ENCODE measurements at regions not wholly inside any gene's neighbourhood (a gene's known extent, or its start where the extent isn't known, plus 50 kb on each side); places are given as distances from the start of the nearest gene placed in this dataset.
"Not testable (repeated sequence)": the region's sequence is repeated elsewhere in the genome, so short reads cannot be mapped to it uniquely, and the experiment has no call there.

- DNase-seq (ENCODE audit: low spot score), result no peak
Measured at GRCh38 chr6:80633412-80633811, 526.9 kb downstream of the BCKDHB start.

GRCh38 chr6:80625405-80625804 is 518.9 kb downstream of the BCKDHB start:
- no peak for DNase-seq (ENCODE audit: low spot score)

- DNase-seq (ENCODE audit: low spot score), result no peak
Measured at GRCh38 chr6:80623066-80623815, 516.8 kb downstream of the BCKDHB start.

GRCh38 chr6:80622641-80623040 is 516.2 kb downstream of the BCKDHB start:
- peak; percentile 34 for DNase-seq (ENCODE audit: low spot score)

GRCh38 chr6:80618953-80619352 is 512.5 kb downstream of the BCKDHB start:
- DNase-seq (ENCODE audit: low spot score), result no peak

GRCh38 chr6:80610846-80611245 is 504.4 kb downstream of the BCKDHB start:
- peak; percentile 46 for DNase-seq (ENCODE audit: low spot score)

- peak; percentile 18 for DNase-seq (ENCODE audit: low spot score)
Measured at GRCh38 chr6:80608881-80609280, 502.4 kb downstream of the BCKDHB start.

GRCh38 chr6:80607811-80608391 is 501.4 kb downstream of the BCKDHB start:
- DNase-seq (ENCODE audit: low spot score), result peak; percentile 50

- DNase-seq (ENCODE audit: low spot score), result peak; percentile 49
Measured at GRCh38 chr6:80605165-80605989, 498.9 kb downstream of the BCKDHB start.

- no peak for DNase-seq (ENCODE audit: low spot score)
Measured at GRCh38 chr6:80603679-80604078, 497.2 kb downstream of the BCKDHB start.

GRCh38 chr6:80594461-80594860 is 488.0 kb downstream of the BCKDHB start:
- no peak for DNase-seq (ENCODE audit: low spot score)

GRCh38 chr6:80592436-80592835 is 486.0 kb downstream of the BCKDHB start:
- DNase-seq (ENCODE audit: low spot score), result no peak

GRCh38 chr6:80586242-80586641 is 479.8 kb downstream of the BCKDHB start:
- no peak for DNase-seq (ENCODE audit: low spot score)

GRCh38 chr6:80579391-80580023 is 473.0 kb downstream of the BCKDHB start:
- no peak for DNase-seq (ENCODE audit: low spot score)

- not testable (repeated sequence) for DNase-seq (ENCODE audit: low spot score)
Measured at GRCh38 chr6:80573320-80573719, 466.8 kb downstream of the BCKDHB start.

GRCh38 chr6:80566361-80566760 is 459.9 kb downstream of the BCKDHB start:
- DNase-seq (ENCODE audit: low spot score), result no peak

- no peak for DNase-seq (ENCODE audit: low spot score)
Measured at GRCh38 chr6:80553071-80553740, 446.7 kb downstream of the BCKDHB start.

GRCh38 chr6:80550748-80551147 is 444.3 kb downstream of the BCKDHB start:
- DNase-seq (ENCODE audit: low spot score), result no peak

- no peak for DNase-seq (ENCODE audit: low spot score)
Measured at GRCh38 chr6:80550281-80550680, 443.8 kb downstream of the BCKDHB start.

GRCh38 chr6:80548532-80548931 is 442.1 kb downstream of the BCKDHB start:
- DNase-seq (ENCODE audit: low spot score), result no peak

- peak; percentile 85 for DNase-seq (ENCODE audit: low spot score)
Measured at GRCh38 chr6:80547827-80548226, 441.4 kb downstream of the BCKDHB start.
